PC-9 (cell line): ENCODE measurements at regions not wholly inside any gene's neighbourhood (a gene's known extent, or its start where the extent isn't known, plus 50 kb on each side); places are given as distances from the start of the nearest gene placed in this dataset.

ENCODE experiments used
- BruUV-seq: library from RNA; stranded (reverse); fragments of 400-500 nt; replicated peaks from 2 replicates; lab custom pipeline; 2021; lab: Mats Ljungman, UMichigan
- CTCF ChIA-PET: fragments of 300-600 bp; sonication (Branson Sonifier 250); formaldehyde crosslinking; loops from one replicate; lab custom pipeline; 2022; ENCODE audit warnings: antibody characterized with exemption; lab: Charles Lee
- POLR2A ChIA-PET: fragments of 300-600 bp; sonication (Branson Sonifier 250); formaldehyde crosslinking; loops from one replicate; lab custom pipeline; 2022; ENCODE audit warnings: antibody characterized with exemption; ENCODE audit not compliant: unreplicated experiment; lab: Charles Lee
- DNase-seq, 2 experiments: peaks; one replicate each; pipeline versions ENCODE4 v3.0.0 to v3.0.0-alpha.2; 2015 to 2022; ENCODE audit warnings: mixed read lengths in 1 of 2
- H2AFZ ChIP-seq: fragments of 200-600 bp; sonication (generic); 2 replicates; pipeline ENCODE4 v1.8.1; 2017; ENCODE audit warnings: antibody characterized with exemption
- H3F3A ChIP-seq: fragments of 200-600 bp; sonication (generic); 2 replicates; pipeline ENCODE4 v1.8.1; 2017; ENCODE audit warnings: antibody characterized with exemption, mild to moderate bottlenecking, low read depth; ENCODE audit not compliant: insufficient read depth
- H3K27ac ChIP-seq: fragments of 200-600 bp; sonication (generic); 2 replicates; pipeline ENCODE4 v1.6.1; 2016; ENCODE audit warnings: mixed run types
- H3K27me3 ChIP-seq: fragments of 200-600 bp; sonication (generic); 2 replicates; pipeline ENCODE4 v1.6.1; 2016; ENCODE audit warnings: low read depth, mixed run types; ENCODE audit not compliant: insufficient read depth
- H3K36me3 ChIP-seq: fragments of 200-600 bp; sonication (generic); 2 replicates; pipeline ENCODE4 v1.6.1; 2016; ENCODE audit warnings: low read depth, mixed run types
- H3K4me1 ChIP-seq: fragments of 200-600 bp; sonication (generic); replicated peaks from 2 replicates; pipeline ENCODE4 v1.6.1; 2016; ENCODE audit warnings: mixed run types; ENCODE audit not compliant: insufficient read depth
- H3K4me2 ChIP-seq: fragments of 200-600 bp; sonication (generic); 2 replicates; pipeline ENCODE4 v1.6.1; 2017; ENCODE audit warnings: mixed run types
- H3K4me3 ChIP-seq: fragments of 200-600 bp; sonication (generic); 2 replicates; pipeline ENCODE4 v1.6.1; 2016; ENCODE audit warnings: mixed run types
- H3K79me2 ChIP-seq: fragments of 200-600 bp; sonication (generic); 2 replicates; pipeline ENCODE4 v1.6.1; 2017; ENCODE audit warnings: low read depth, mixed run types
- H3K9me2 ChIP-seq: fragments of 200-600 bp; sonication (generic); 2 replicates; pipeline ENCODE4 v1.8.1; 2017; ENCODE audit warnings: mild to moderate bottlenecking; ENCODE audit not compliant: insufficient read depth
- H3K9me3 ChIP-seq: fragments of 200-600 bp; sonication (generic); 2 replicates; pipeline ENCODE4 v1.8.1; 2016; ENCODE audit warnings: low read depth; ENCODE audit not compliant: insufficient read depth
- H4K20me1 ChIP-seq: fragments of 200-600 bp; sonication (generic); 2 replicates; pipeline ENCODE4 v1.8.1; 2017; ENCODE audit not compliant: insufficient read depth
- EZH2 ChIP-seq: fragments of 200-600 bp; sonication (generic); IDR thresholded peaks from 2 replicates; pipeline ENCODE4 v1.8.0; 2017; ENCODE audit warnings: antibody characterized with exemption, low read depth
- intact Hi-C: fragments of 100-400 bp; cut with micrococcal nuclease; formaldehyde crosslinking; loops from one replicate; pipeline ENCODE4 v1.10.0; 2022; ENCODE audit not compliant: unreplicated experiment
- TF ChIP-seq, protein P1 (sequence below): fragments of 200-600 bp; sonication (generic); conservative IDR thresholded peaks from 2 replicates; pipeline ENCODE4 v1.6.1; 2017; ENCODE audit warnings: mixed run types, antibody characterized with exemption, mild to moderate bottlenecking, moderate library complexity

DNA sequence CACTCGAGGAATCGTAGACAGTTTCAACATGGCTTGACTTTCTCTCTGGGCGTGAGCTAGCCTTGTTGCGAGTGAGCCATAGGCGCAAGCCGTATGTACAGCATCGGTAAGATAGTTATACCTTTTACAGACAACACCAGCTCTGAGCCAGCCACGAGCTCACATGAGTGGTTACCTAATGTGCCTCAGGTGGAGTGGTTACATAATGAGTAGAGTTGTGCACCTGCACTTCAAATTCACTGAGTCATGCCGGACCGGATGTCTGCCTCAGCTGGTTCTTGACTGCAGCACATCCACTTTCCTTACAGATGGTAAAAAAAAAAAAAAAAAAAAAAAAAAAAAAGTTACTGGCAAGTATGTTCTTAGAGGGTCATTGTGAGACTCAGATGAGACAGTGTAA lies 360.4 kb upstream of the NR5A2 start:
- Histone ChIP-seq H4K20me1 (no peaks in the 10 kb centered on the region), H3K27me3 (no peaks in the 10 kb centered on the region), H3K4me3 (no peak overlapping the region), H3K9me3 (0 out of 2 replicates have a peak, but pooled peaks cover 3% of the 10 kb centered on the region), H3K36me3 (no peaks in the 10 kb centered on the region), H3K27ac (no peak overlapping the region), H3K4me1 (no peaks in the 10 kb centered on the region), H2AFZ (no peak overlapping the region), H3K79me2 (no peaks in the 10 kb centered on the region), H3F3A (no peaks in the 10 kb centered on the region), H3K9me2 (no peaks in the 10 kb centered on the region), H3K4me2 (no peak overlapping the region)
- ChIA-PET CTCF (no interaction called here), POLR2A (no interaction called here)
- TF ChIP-seq, protein P1, sequence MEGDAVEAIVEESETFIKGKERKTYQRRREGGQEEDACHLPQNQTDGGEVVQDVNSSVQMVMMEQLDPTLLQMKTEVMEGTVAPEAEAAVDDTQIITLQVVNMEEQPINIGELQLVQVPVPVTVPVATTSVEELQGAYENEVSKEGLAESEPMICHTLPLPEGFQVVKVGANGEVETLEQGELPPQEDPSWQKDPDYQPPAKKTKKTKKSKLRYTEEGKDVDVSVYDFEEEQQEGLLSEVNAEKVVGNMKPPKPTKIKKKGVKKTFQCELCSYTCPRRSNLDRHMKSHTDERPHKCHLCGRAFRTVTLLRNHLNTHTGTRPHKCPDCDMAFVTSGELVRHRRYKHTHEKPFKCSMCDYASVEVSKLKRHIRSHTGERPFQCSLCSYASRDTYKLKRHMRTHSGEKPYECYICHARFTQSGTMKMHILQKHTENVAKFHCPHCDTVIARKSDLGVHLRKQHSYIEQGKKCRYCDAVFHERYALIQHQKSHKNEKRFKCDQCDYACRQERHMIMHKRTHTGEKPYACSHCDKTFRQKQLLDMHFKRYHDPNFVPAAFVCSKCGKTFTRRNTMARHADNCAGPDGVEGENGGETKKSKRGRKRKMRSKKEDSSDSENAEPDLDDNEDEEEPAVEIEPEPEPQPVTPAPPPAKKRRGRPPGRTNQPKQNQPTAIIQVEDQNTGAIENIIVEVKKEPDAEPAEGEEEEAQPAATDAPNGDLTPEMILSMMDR, result no peak
- no peak for TF ChIP-seq EZH2
- no peak for DNase-seq
- intact Hi-C loops, result no loop called here
- no TSS peak for BruUV-seq

DNA sequence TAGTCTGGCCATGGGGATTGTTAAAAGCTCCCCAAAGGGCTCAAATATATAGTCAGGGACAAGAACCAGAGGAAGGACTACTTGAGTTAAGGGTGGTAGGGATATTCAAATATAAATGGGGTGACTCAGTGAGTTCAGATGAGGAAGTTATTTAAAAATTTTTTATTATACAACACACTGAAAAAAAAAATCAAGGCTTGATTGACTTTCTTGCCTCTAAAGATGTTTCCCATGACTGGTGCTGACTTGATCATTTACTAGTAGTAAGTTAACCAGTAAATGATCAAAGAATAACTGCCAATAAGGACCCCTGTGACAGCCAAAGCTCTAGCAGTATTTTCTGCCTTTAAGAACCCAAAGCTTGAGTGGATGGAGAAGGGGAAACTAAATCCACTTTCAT lies 357.6 kb upstream of the NR5A2 start:
- H3K36me3 ChIP-seq, result no peaks in the 10 kb centered on the region
- ChIA-PET POLR2A (no interaction called here), CTCF (no interaction called here)
- H3K4me3 ChIP-seq, result no peak overlapping the region
- H3K27ac ChIP-seq, result no peak overlapping the region
- no peak for DNase-seq
- no TSS peak for BruUV-seq
- no peaks in the 10 kb centered on the region for H3K27me3 ChIP-seq
- no peaks in the 10 kb centered on the region for H3K79me2 ChIP-seq
- H3K4me1 ChIP-seq, result no peaks in the 10 kb centered on the region
- no peak for TF ChIP-seq EZH2
- TF ChIP-seq, protein P1, result no peak
- H2AFZ ChIP-seq, result no peak overlapping the region
- intact Hi-C loops, result no loop called here
- H3K4me2 ChIP-seq, result no peak overlapping the region
- H3K9me2 ChIP-seq, result no peaks in the 10 kb centered on the region
- H4K20me1 ChIP-seq, result no peaks in the 10 kb centered on the region
- H3F3A ChIP-seq, result no peaks in the 10 kb centered on the region
- H3K9me3 ChIP-seq, result peaks cover 3% of the 10 kb centered on the region; the same call in 1 of the 2 replicates

DNA sequence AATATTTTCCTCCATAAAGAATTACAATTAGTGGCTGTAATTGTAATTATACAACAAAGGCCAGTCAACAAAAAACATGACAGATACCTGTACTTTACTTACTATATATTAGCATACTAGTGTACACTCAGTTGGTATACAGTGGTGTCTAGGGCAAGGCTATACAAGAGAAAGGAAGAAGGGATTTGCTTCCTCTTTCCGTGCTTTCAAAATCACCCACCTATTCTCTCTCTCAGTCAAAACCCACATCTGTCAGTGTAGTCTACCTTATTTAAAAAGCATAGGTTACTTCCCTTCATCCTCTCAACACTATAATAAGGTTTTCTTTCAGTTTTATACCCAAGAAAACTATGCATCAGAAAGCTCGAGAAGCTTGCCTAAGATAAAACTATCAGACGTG lies 355.8 kb upstream of the NR5A2 start:
- ChIA-PET CTCF (no interaction called here), POLR2A (no interaction called here)
- TF ChIP-seq, protein P1, result no peak
- TF ChIP-seq EZH2, result no peak
- Histone ChIP-seq H3K79me2 (no peaks in the 10 kb centered on the region), H3K4me1 (no peaks in the 10 kb centered on the region), H3F3A (no peaks in the 10 kb centered on the region), H4K20me1 (no peaks in the 10 kb centered on the region), H3K4me2 (no peak overlapping the region), H3K27me3 (no peaks in the 10 kb centered on the region), H3K9me2 (no peaks in the 10 kb centered on the region), H3K9me3 (peaks cover 3% of the 10 kb centered on the region; the same call in 1 of the 2 replicates), H3K36me3 (no peaks in the 10 kb centered on the region), H3K27ac (no peak overlapping the region), H2AFZ (no peak overlapping the region), H3K4me3 (no peak overlapping the region)
- BruUV-seq, result no TSS peak
- DNase-seq, result no peak
- intact Hi-C loops, result no loop called here
